Esophagus (tissue), 2 donors: ENCODE measurements at regions not wholly inside any gene's neighbourhood (a gene's known extent, or its start where the extent isn't known, plus 50 kb on each side); places are given as distances from the start of the nearest gene placed in this dataset.

Source experiments
- H3K27ac ChIP-seq, 2 donors: one replicate each; pipeline ENCODE4 v1.5.1; 2013; ENCODE audit warnings: low read depth in 2 of 2, mild to moderate bottlenecking in 2 of 2, inconsistent platforms in 1 of 2, low read length in 1 of 2, moderate library complexity in 1 of 2
- H3K27me3 ChIP-seq, 2 donors: one replicate each; pipeline ENCODE4 v1.6.1; 2013; ENCODE audit warnings: low read length in 2 of 2, control low read depth in 1 of 2, mild to moderate bottlenecking in 1 of 2; ENCODE audit not compliant: insufficient read depth in 2 of 2, control insufficient read depth in 1 of 2
- H3K36me3 ChIP-seq, 2 donors: one replicate each; pipeline ENCODE4 v1.6.1; 2013; ENCODE audit warnings: low read length in 1 of 2; ENCODE audit not compliant: control insufficient read depth in 2 of 2, insufficient read depth in 2 of 2
- H3K4me1 ChIP-seq, 2 donors: one replicate each; pipeline ENCODE4 v1.6.1; 2013; ENCODE audit warnings: low read length in 1 of 2; ENCODE audit not compliant: control insufficient read depth in 2 of 2, insufficient read depth in 2 of 2
- H3K4me3 ChIP-seq, 2 donors: one replicate each; pipeline ENCODE4 v1.5.1; 2013; ENCODE audit warnings: low read length in 2 of 2, mild to moderate bottlenecking in 2 of 2, low read depth in 1 of 2, moderate library complexity in 1 of 2
- H3K9me3 ChIP-seq, 2 donors: one replicate each; pipeline ENCODE4 v1.6.1; 2013; ENCODE audit warnings: mild to moderate bottlenecking in 2 of 2, low read depth in 1 of 2, low read length in 1 of 2, moderate library complexity in 1 of 2; ENCODE audit not compliant: control insufficient read depth in 2 of 2, insufficient read depth in 1 of 2
- WGBS, 2 donors: extraction: QIAGEN DNeasy Blood & Tissue Kit; methylation state at CpG; one replicate each; pipeline ENCODE4 v1.1.7; 2013; 5-methylcytosine and 5-hydroxymethylcytosine counted together
- donor health status: healthy with polysubstance abuse.
- donor health status: Bipolar disorder and iron deficiency.

DNA sequence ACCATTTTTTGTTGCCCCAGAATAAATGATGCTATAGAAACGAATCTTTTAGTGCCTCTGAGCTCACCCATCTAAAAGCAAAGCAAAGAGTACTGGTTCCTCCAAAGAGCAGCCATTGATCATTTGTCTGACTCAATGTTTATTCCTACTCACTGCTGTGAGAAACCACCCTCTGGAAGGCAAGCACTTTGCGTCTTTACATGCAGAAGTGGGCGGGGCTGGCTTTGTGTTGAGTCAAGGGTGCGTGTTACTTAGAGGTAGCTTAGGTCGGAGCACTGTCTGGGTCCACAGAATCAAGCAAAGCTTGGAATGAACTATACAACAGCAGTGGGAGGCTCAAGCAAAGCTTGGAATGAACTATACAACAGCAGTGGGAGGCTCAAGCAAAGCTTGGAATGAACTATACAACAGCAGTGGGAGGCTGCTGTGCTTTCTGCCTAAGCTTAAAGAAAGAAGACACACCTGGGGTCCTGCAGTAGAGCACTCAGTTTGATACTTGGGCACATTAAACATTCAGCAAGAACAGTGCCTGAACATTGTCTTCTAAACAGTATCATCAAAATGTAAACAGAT is 77.2 kb upstream of the PRICKLE1 start:
- H3K4me3 ChIP-seq, result no peak overlapping the region
- no peaks in the 10 kb centered on the region for H3K9me3 ChIP-seq
- H3K4me1 ChIP-seq, result no peaks in the 10 kb centered on the region
- no peak overlapping the region for H3K27ac ChIP-seq
- no peaks in the 10 kb centered on the region for H3K27me3 ChIP-seq
- 35 to 52% methylated on average over 5 of the region's 5 CpGs for WGBS, 2 donors
- no peaks in the 10 kb centered on the region for H3K36me3 ChIP-seq

DNA sequence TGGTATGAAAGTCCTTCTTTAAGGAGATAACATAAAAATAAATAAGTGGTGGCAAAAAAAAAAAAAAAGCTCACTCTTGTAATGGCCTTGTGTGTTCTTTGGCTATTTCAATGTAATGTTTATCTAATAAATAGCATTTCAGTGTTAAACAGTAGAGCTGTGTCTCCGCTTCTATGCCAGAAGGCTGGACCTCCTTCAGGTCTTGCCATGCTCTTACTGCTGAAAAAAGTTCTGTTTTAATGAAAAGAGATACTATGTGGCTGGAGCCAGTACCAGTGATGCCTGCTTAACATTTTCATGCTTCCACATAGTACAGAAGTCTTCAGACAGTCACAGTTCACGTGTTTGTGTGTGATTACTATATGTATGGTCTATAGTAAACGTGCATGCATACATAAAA is 74.1 kb upstream of the PRICKLE1 start:
- Histone ChIP-seq H3K4me3 (no peak overlapping the region), H3K27me3 (no peaks in the 10 kb centered on the region), H3K9me3 (no peaks in the 10 kb centered on the region), H3K36me3 (no peaks in the 10 kb centered on the region), H3K4me1 (no peaks in the 10 kb centered on the region), H3K27ac (no peak overlapping the region)
- WGBS, 2 donors, result 67 to 78% methylated on average over 3 of the region's 3 CpGs

DNA sequence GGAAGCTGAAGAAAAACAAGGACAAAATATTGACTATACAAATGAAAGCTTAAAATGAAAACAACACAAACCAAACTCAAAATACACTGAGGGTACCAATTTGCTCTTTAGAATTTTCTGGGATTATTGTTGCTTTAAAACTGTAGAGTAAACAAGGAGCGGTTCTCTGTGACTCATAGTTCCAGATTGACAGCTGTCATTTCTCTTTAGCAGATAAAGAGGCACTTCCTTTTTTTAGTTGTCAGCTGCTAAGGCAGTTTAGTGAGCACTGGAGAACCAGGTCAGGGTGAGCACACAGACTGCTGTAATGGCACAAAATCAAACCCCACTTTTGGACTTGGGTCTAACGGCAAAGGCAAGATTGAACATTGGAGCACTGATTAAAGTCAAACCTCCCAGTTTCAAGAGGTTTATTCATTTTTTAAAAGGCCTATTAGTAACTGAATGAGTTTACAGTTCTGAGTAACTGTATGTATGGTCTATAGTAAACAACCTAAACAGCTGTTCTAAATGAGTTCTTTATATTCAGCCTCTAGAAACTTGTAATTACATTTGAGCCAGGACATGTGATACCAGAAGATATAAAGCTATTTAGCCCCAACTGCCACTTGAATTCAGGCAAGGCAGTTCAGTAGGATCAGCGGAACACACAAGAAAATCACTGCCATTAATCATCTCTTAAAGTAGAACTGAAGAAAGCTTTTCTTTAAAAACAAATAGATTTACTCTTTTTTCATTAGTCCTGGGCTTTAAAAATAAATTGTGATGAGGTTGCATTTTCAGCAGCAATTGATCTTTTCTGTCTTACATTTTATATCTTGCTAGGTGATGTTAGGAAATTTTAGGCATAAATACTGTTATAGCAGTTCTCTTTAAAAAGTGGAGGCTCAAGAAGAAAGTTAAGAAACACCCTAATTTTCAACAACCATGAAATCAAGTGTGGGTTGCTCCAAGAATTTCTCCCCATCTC is 71.7 kb upstream of the PRICKLE1 start:
- Histone ChIP-seq H3K27me3 (no peaks in the 10 kb centered on the region), H3K9me3 (no peaks in the 10 kb centered on the region), H3K4me3 (no peak overlapping the region), H3K36me3 (no peaks in the 10 kb centered on the region), H3K4me1 (no peaks in the 10 kb centered on the region), H3K27ac (no peak overlapping the region)
- WGBS, 2 donors, result 51 to 56% methylated on average over 3 of the region's 3 CpGs

DNA sequence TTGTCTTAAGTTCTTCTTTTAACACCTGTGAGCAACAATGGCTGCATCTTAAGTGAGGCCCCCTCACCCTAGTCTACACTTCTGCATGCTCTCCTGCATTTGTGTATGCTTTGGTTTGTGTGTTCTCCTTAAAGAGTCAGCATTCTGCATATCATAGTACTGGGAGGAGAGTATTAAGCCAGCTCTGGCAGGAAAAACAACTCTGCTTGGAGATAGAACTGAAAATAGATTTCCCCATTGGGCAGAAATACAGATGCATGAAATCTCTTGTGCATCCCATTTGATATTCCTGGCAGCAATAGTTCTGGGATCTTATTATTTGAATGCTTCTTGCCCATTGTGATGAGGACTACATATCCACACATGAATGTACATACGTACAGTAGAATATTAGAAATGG is 70.6 kb upstream of the PRICKLE1 start:
- H3K36me3 ChIP-seq, result no peaks in the 10 kb centered on the region
- H3K27ac ChIP-seq, result no peak overlapping the region
- 71 to 93% methylated on average over 1 of the region's 1 CpG for WGBS, 2 donors
- no peaks in the 10 kb centered on the region for H3K4me1 ChIP-seq
- no peaks in the 10 kb centered on the region for H3K9me3 ChIP-seq
- no peaks in the 10 kb centered on the region for H3K27me3 ChIP-seq
- H3K4me3 ChIP-seq, result no peak overlapping the region

DNA sequence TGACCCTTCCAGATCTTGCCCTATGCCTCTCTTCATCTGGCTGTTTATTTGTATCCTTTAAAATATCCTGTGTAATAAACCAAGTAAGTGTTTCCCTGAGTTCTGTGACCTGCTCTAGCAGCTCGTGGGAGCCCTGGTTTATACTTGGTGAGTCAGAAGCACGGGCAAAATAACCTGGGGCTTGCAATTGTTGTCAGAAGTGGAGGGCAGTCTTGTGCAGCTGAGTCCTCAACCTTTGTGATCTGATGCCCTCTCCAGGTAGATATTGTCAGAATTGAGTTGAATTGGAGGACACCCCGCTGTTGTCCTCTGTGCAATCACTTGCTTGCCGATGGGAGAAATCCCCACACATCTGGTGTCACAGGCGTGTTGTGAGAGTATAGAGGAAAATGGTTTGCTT is 62.5 kb upstream of the PRICKLE1 start:
- Histone ChIP-seq H3K27me3 (no peaks in the 10 kb centered on the region), H3K27ac (no peak overlapping the region), H3K36me3 (no peaks in the 10 kb centered on the region), H3K4me1 (no peaks in the 10 kb centered on the region), H3K9me3 (no peaks in the 10 kb centered on the region), H3K4me3 (no peak overlapping the region)
- WGBS, 2 donors, result 62 to 74% methylated on average over 5 of the region's 5 CpGs

DNA sequence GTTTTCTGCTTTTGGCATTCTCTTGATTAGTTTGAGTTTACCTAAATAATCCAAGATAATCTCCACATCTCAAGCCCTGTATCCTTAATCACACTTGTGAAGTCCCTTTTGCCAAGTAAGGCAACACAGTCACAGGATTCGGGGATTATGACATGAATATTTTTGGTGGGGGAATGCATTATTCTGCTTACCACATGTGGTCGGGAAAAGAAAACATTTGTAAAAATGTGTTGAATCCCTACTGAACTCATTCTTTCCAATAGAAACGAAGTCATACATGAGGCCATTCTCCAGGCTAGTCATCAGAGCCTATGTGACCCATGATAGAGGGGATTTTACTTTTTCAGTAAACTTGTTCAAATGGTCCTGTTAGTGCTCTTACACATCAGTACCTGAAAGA is 58.5 kb upstream of the PRICKLE1 start:
- H3K27ac ChIP-seq, result no peak overlapping the region
- 63 to 67% methylated on average over 3 of the region's 3 CpGs for WGBS, 2 donors
- H3K27me3 ChIP-seq, result no peaks in the 10 kb centered on the region
- no peaks in the 10 kb centered on the region for H3K9me3 ChIP-seq
- H3K4me3 ChIP-seq, result no peak overlapping the region
- H3K36me3 ChIP-seq, result no peaks in the 10 kb centered on the region
- no peaks in the 10 kb centered on the region for H3K4me1 ChIP-seq

DNA sequence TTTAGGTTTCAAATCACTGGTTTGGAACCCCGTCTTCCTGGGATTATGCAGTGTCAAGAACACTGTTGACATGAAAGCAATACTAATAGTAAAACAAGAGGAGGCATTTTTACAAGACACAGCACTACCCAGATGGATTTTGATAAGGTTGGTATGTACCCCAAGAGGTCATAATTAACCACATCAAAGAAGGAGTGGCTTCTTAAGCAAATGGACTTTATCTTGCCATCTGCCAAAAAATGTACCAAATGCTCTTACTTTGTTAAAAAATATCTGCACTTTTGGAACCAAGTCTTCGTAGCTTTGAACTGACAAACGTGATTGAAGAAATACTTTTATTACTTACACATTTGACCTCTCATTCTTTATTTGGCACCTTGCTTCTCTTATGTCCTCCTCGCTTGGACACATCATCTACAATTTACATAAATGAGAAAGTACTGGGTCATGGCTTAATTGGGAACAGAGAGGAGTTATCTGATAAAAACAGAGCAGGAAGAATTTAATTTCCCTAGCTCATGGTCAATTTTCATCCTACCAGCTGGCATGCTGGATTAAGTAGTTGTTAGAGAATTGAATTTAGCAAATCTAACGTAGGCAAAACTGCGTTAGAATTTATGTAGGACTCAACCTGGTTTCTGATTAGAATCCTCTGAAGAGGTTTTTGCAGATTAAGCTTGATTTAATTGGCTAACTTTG is 54.5 kb upstream of the PRICKLE1 start:
- 76 to 83% methylated on average over 6 of the region's 6 CpGs for WGBS, 2 donors
- H3K4me3 ChIP-seq, result no peak overlapping the region
- H3K27ac ChIP-seq, result no peak overlapping the region
- no peaks in the 10 kb centered on the region for H3K9me3 ChIP-seq
- H3K4me1 ChIP-seq, result no peaks in the 10 kb centered on the region
- no peaks in the 10 kb centered on the region for H3K36me3 ChIP-seq
- no peaks in the 10 kb centered on the region for H3K27me3 ChIP-seq

DNA sequence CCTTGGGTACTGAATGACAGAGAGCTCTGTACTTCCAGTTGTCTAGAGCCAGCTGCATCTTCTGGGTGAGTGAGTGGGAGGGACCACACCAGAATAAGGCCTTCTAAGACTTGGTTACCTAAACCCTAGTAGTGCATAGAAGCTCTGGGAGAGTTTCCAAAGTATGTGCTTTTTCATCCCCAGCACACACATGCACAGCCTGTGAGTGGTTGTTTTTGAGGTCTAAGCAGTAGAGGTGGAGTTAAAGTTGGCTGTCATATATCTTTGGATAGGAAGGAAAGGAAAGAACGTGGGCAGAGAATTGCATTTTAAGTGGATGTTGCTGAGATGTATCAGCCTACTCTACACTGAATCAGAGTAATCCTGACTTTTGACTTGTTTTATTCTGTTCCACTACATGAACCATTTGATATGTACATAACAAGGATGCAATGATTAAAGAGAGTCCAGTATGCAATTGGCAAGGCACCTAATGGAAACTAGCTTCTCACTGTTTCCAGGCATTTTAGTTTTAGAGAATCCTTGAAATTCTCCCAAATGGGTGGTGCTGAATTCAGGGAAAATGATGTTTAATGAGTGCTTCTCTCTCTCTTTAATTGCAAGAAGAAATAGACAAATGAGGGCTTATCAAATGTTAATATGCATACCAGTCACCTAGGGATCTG is 51.8 kb upstream of the PRICKLE1 start:
- no peaks in the 10 kb centered on the region for H3K27me3 ChIP-seq
- H3K4me3 ChIP-seq, result no peak overlapping the region
- 45 to 70% methylated on average over 1 of the region's 1 CpG for WGBS, 2 donors
- no peaks in the 10 kb centered on the region for H3K4me1 ChIP-seq
- H3K36me3 ChIP-seq, result no peaks in the 10 kb centered on the region
- no peak overlapping the region for H3K27ac ChIP-seq
- H3K9me3 ChIP-seq, result no peaks in the 10 kb centered on the region

DNA sequence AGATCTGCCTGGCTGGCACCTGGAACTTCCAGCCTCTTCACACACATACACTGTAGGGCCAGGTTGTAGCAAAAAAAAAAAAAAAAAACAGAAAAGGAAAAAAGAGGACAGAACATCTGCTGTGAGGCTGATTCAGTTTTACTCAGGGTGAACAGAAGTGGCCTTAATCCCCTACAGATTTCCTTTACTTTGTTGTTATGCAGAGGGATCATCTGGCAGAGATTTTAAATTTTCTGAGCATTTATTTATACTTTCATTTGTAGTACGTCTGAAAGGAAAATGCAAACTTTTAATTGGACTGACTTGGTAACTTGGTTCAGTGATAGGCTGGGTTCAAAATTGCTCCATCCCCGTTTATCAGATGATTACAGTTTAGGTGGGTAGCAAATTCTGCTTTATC is 50.8 kb upstream of the PRICKLE1 start:
- no peaks in the 10 kb centered on the region for H3K27me3 ChIP-seq
- no peak overlapping the region for H3K27ac ChIP-seq
- 72 to 76% methylated on average over 2 of the region's 2 CpGs for WGBS, 2 donors
- no peaks in the 10 kb centered on the region for H3K9me3 ChIP-seq
- no peaks in the 10 kb centered on the region for H3K4me1 ChIP-seq
- H3K4me3 ChIP-seq, result no peak overlapping the region
- no peaks in the 10 kb centered on the region for H3K36me3 ChIP-seq
